K562 (cell line): ENCODE measurements at regions not wholly inside any gene's neighbourhood (a gene's known extent, or its start where the extent isn't known, plus 50 kb on each side); places are given as distances from the start of the nearest gene placed in this dataset.

Source experiments
- ATAC-seq: fragments of 200-7000 bp; cut with Tn5 transposase; 3 replicates; pipeline ENCODE4 v1.9.1; 2020; ENCODE audit warnings: moderate library complexity
- BruUV-seq: library from RNA; stranded (reverse); fragments of 400-500 nt; replicated peaks from 2 replicates; lab custom pipeline; 2021; lab: Mats Ljungman, UMichigan
- CTCF ChIA-PET: fragments of 300-600 bp; formaldehyde crosslinking; extraction: SDS; loops from one replicate; lab custom pipeline; 2021; ENCODE audit warnings: low intra/inter-chr PET ratio; lab: Yijun Ruan, JAX
- POLR2A ChIA-PET: fragments of 300-600, 350-650 bp; sonication (Branson Sonifier 250); formaldehyde crosslinking; extraction: SDS; loops from one replicate; lab custom pipeline; 2021; ENCODE audit warnings: antibody characterized with exemption, inconsistent platforms; lab: Yijun Ruan, JAX
- DNase-seq, 4 experiments: peaks; one replicate each; pipeline versions ENCODE4 v3.0.0 to v3.0.0-alpha.2; 2011 to 2018; ENCODE audit warnings: low spot score in 3 of 4, mixed read lengths in 3 of 4; ENCODE audit errors: extremely low read depth in 1 of 4
- FAIRE-seq: peaks from 2 replicates; lab custom pipeline; 2011; peaks lifted over from hg19 to GRCh38; lab: Jason Lieb, UNC
- H2AFZ ChIP-seq: 2 replicates; pipeline ENCODE4 v1.6.0; 2011; ENCODE audit warnings: low read depth, low read length, control low read depth, inconsistent platforms
- H3K27ac ChIP-seq: fragments of 200-600 bp; 3 replicates; pipeline ENCODE4 v1.8.0; 2011; ENCODE audit warnings: low read depth, mild to moderate bottlenecking, control low read depth, inconsistent platforms, low read length, moderate library complexity, mixed read lengths; ENCODE audit errors: extremely low read depth
- H3K27me3 ChIP-seq, 2 experiments: fragments of 300-600 bp in 1 of 2; 2 replicates in 1 of 2; 3 replicates in 1 of 2; pipeline versions ENCODE4 v1.6.0 to v1.8.0; 2011; ENCODE audit warnings: inconsistent platforms in 2 of 2, low read length in 2 of 2, mild to moderate bottlenecking in 1 of 2, mixed read lengths in 1 of 2, moderate library complexity in 1 of 2; ENCODE audit not compliant: control insufficient read depth in 2 of 2, insufficient read depth in 2 of 2
- H3K36me3 ChIP-seq: fragments of 300-600 bp; 3 replicates; pipeline ENCODE4 v1.8.0; 2011; ENCODE audit warnings: mild to moderate bottlenecking, low read length, inconsistent platforms; ENCODE audit not compliant: control insufficient read depth, insufficient read depth
- H3K4me1 ChIP-seq, 2 experiments: fragments of 200-600 bp in 1 of 2; replicated peaks in 1 of 2; 2 replicates in 1 of 2; 3 replicates in 1 of 2; pipeline versions ENCODE4 v1.5.1 to v1.8.0; 2011; ENCODE audit warnings: inconsistent platforms in 2 of 2, low read length in 2 of 2, mild to moderate bottlenecking in 1 of 2, mixed read lengths in 1 of 2, moderate library complexity in 1 of 2; ENCODE audit not compliant: control insufficient read depth in 2 of 2, insufficient read depth in 2 of 2
- H3K4me2 ChIP-seq: 2 replicates; pipeline ENCODE4 v1.6.1; 2011; ENCODE audit warnings: low read length, control low read depth, inconsistent platforms, mixed read lengths; ENCODE audit not compliant: insufficient read depth
- H3K4me3 ChIP-seq: fragments of 200-600 bp; sonication (generic), shearing (Covaris generic); 2 replicates; pipeline ENCODE4 v1.5.1; 2016; ENCODE audit warnings: control low read depth, inconsistent platforms
- H3K79me2 ChIP-seq: fragments of 200-600 bp; 3 replicates; pipeline ENCODE4 v1.8.0; 2011; ENCODE audit warnings: low read length, inconsistent platforms; ENCODE audit not compliant: control insufficient read depth, insufficient read depth
- H3K9ac ChIP-seq, 2 experiments: 2 replicates each; pipeline versions ENCODE4 v1.6.0 to v1.6.1; 2011; ENCODE audit warnings: low read depth in 2 of 2, low read length in 2 of 2, control low read depth in 1 of 2, inconsistent platforms in 1 of 2, mild to moderate bottlenecking in 1 of 2, mixed read lengths in 1 of 2; ENCODE audit not compliant: insufficient read depth in 1 of 2
- H3K9me1 ChIP-seq: one replicate; pipeline ENCODE4 v1.6.0; 2011; ENCODE audit warnings: inconsistent platforms, mild to moderate bottlenecking, low read length, moderate library complexity; ENCODE audit not compliant: control insufficient read depth, insufficient read depth
- H3K9me3 ChIP-seq: replicated peaks from 2 replicates; pipeline ENCODE4 v1.5.1; 2011; ENCODE audit warnings: low read depth, low read length, inconsistent platforms; ENCODE audit not compliant: control insufficient read depth, insufficient read depth
- H4K20me1 ChIP-seq: replicated peaks from 2 replicates; pipeline ENCODE4 v1.6.1; 2011; ENCODE audit warnings: low read length, inconsistent platforms, mixed read lengths; ENCODE audit not compliant: control insufficient read depth, insufficient read depth
- ARID1B ChIP-seq: fragments of 450-650 bp; IDR thresholded peaks from 2 replicates; pipeline ENCODE4 v1.6.1; 2016; ENCODE audit warnings: antibody characterized with exemption, mild to moderate bottlenecking, inconsistent platforms
- CCNT2 ChIP-seq: IDR thresholded peaks from 2 replicates; pipeline ENCODE4 v1.6.1; 2011; ENCODE audit warnings: borderline replicate concordance, low read depth, mild to moderate bottlenecking, moderate library complexity, mixed read lengths, low read length; ENCODE audit not compliant: insufficient read length; ENCODE audit errors: extremely low read depth
- DMBX1 ChIP-seq: fragments of 250-450 bp; sonication (Bioruptor Pico); IDR thresholded peaks from 2 replicates; pipeline ENCODE4 v1.8.0; 2022; ENCODE audit warnings: inconsistent platforms, mild to moderate bottlenecking, moderate library complexity, borderline replicate concordance
- NFRKB ChIP-seq: fragments of 450-650 bp; IDR thresholded peaks from 2 replicates; pipeline ENCODE4 v1.6.1; 2016; ENCODE audit warnings: low read depth
- PHF8 ChIP-seq: fragments of 200-600 bp; sonication (generic); IDR thresholded peaks from 2 replicates; pipeline ENCODE4 v1.6.1; 2012; ENCODE audit warnings: mixed run types, mild to moderate bottlenecking, inconsistent platforms, low read length, moderate library complexity, borderline replicate concordance
- SMARCA5 ChIP-seq: fragments of 450-650 bp; IDR thresholded peaks from 2 replicates; pipeline ENCODE4 v1.6.1; 2016
- ZNF282 ChIP-seq: sonication (generic); formaldehyde crosslinking; IDR thresholded peaks from 2 replicates; pipeline ENCODE4 v1.8.1; 2023; ENCODE audit warnings: missing genetic modification reagents
- ZNF766 ChIP-seq: fragments of 200-800 bp; sonication (Bioruptor generic); conservative IDR thresholded peaks from 2 replicates; pipeline ENCODE4 v1.6.1; 2016; ENCODE audit warnings: missing genetic modification characterization, missing compliant biosample characterization
- WGBS: fragments of 100-300 bp; shearing (Covaris generic); methylation state at CpG from one replicate; pipeline ENCODE4 v1.1.6; 2016; ENCODE audit warnings: low coverage, mixed read lengths; ENCODE audit not compliant: insufficient coverage; ENCODE audit errors: missing lambda C conversion rate; 5-methylcytosine and 5-hydroxymethylcytosine counted together
- in situ Hi-C: fragments of 300-500 bp; cut with MboI; formaldehyde crosslinking; loops from 4 replicates; pipeline ENCODE4 v1.15.0; 2018; ENCODE audit warnings: inconsistent platforms, mixed read lengths
- intact Hi-C: fragments of 100-400 bp; cut with micrococcal nuclease; formaldehyde crosslinking; loops from 2 replicates; pipeline ENCODE4 v1.14.2; 2022
- TF ChIP-seq, protein P1 (sequence below): sonication (generic); formaldehyde crosslinking; IDR thresholded peaks from 2 replicates; pipeline ENCODE4 v1.8.0; 2022; ENCODE audit warnings: mild to moderate bottlenecking, missing genetic modification reagents
- TF ChIP-seq, protein P2 (sequence below): fragments of 250-450 bp; sonication (Bioruptor Pico); IDR thresholded peaks from 2 replicates; pipeline ENCODE4 v1.8.0; 2022; ENCODE audit warnings: moderate library complexity, mild to moderate bottlenecking, inconsistent platforms

DNA sequence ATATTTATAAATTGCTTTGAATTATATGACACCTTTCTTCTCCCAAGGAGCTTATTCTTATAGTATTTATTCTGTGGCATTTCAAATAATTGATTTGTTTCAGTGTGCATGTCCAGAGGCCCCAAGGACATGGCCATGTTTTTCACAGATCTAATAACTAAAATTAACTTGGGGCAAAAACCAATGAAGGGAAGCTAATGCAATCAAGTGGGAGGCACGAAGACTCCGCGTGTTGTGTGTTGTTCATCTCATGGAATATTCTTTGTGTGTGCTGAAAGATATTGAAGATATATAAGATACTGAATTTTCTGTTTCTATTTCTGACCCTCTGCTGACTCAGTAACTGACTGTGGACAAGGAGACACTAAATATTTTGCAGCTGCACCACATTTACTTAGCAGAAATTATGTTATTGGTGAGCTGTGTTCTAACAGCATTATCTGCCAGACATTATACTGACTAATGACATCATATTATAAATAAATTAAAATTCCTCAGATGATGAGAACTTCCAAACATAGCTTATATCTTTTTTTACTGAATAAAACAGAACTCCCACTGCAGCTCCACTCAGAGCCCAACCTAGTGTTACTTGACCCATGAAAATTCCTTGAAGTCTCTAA lies 519.3 kb upstream of the CXADR start:
- 0% methylated on average over 3 of the region's 3 CpGs for WGBS
- no peak overlapping the region for H2AFZ ChIP-seq
- POLR2A ChIA-PET = no interaction called here
- TF ChIP-seq, protein P1, sequence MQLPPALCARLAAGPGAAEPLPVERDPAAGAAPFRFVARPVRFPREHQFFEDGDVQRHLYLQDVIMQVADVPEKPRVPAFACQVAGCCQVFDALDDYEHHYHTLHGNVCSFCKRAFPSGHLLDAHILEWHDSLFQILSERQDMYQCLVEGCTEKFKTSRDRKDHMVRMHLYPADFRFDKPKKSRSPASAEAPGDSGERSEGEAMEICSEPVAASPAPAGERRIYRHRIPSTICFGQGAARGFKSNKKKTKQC (CRISPR knock-in tag) = no peak
- BruUV-seq = no TSS peak
- in situ Hi-C loops (no loop called here), intact Hi-C loops (no loop called here)
- H3K27ac ChIP-seq = no peak overlapping the region
- FAIRE-seq = no peak
- H3K36me3 ChIP-seq = no peaks in the 10 kb centered on the region
- no peak for ATAC-seq
- H4K20me1 ChIP-seq = no peaks in the 10 kb centered on the region
- no peak overlapping the region for H3K9ac ChIP-seq
- H3K27me3 ChIP-seq = no peaks in the 10 kb centered on the region
- no peak for DNase-seq
- no peaks in the 10 kb centered on the region for H3K79me2 ChIP-seq
- no peaks in the 10 kb centered on the region for H3K9me1 ChIP-seq
- CTCF ChIA-PET = no interaction called here
- no peaks in the 10 kb centered on the region for H3K4me1 ChIP-seq
- no peak overlapping the region for H3K4me3 ChIP-seq
- H3K4me2 ChIP-seq = no peak overlapping the region
- no peaks in the 10 kb centered on the region for H3K9me3 ChIP-seq

DNA sequence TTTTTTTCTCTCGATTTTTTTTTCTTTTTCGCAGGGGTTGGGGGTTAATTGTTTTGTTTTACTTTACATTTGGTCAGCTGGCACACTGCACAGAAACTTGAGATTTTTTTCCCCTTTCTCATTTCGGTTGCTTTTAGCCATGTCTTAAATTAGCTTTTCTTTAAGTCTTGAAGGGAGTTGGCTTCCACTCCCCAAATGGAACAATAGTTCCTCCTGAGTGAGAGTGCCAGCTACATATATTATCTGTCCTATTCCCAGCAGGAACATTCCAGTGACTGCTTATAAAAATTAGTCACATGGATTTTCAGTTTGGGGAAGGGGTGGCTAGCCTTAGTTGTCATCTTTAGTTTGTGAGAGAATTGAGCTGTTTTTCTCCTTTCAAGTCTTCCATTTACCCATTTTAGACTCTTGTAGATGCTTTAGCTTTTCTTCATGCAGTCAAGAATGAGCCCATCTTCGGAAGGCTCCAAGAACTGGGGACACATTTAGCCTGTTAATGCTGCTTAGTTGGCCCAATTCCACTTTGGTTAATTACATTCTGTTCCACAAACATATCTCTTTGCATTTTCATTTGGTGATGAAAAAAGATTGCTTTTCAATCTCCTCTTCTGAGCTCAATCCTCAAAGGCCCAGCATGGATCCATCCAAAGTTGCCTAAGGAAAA lies 510.1 kb upstream of the CXADR start:
- intact Hi-C loops (no loop called here), in situ Hi-C loops (no loop called here)
- Histone ChIP-seq H3K9ac (no peak overlapping the region), H3K27me3 (no peaks in the 10 kb centered on the region), H3K9me3 (no peaks in the 10 kb centered on the region), H3K27ac (no peak overlapping the region), H3K4me2 (no peak overlapping the region), H3K9me1 (no peaks in the 10 kb centered on the region), H3K36me3 (no peaks in the 10 kb centered on the region), H3K4me1 (no peaks in the 10 kb centered on the region), H3K4me3 (no peak overlapping the region), H4K20me1 (no peaks in the 10 kb centered on the region), H2AFZ (no peak overlapping the region), H3K79me2 (no peaks in the 10 kb centered on the region)
- ChIA-PET CTCF (no interaction called here), POLR2A (no interaction called here)
- no TSS peak for BruUV-seq
- 0% methylated on average over 4 of the region's 4 CpGs for WGBS
- DNase-seq (no peak), FAIRE-seq (no peak), ATAC-seq (no peak)
- no peak for TF ChIP-seq DMBX1 (CRISPR knock-in tag)
- no peak for TF ChIP-seq ARID1B
- TF ChIP-seq CCNT2 = no peak
- no peak for TF ChIP-seq ZNF766 (CRISPR knock-in tag)
- TF ChIP-seq NFRKB = no peak
- no peak for TF ChIP-seq PHF8
- TF ChIP-seq SMARCA5 = no peak
- TF ChIP-seq, protein P1 (CRISPR knock-in tag) = no peak
- no peak for TF ChIP-seq ZNF282 (CRISPR knock-in tag)
- TF ChIP-seq, protein P2, sequence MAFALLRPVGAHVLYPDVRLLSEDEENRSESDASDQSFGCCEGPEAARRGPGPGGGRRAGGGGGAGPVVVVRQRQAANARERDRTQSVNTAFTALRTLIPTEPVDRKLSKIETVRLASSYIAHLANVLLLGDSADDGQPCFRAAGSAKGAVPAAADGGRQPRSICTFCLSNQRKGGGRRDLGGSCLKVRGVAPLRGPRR (CRISPR knock-in tag) = no peak
